Loucy (cell line): ENCODE measurements at regions not wholly inside any gene's neighbourhood (a gene's known extent, or its start where the extent isn't known, plus 50 kb on each side); places are given as distances from the start of the nearest gene placed in this dataset.
"Not testable (repeated sequence)": the region's sequence is repeated elsewhere in the genome, so short reads cannot be mapped to it uniquely, and the experiment has no call there.

ENCODE experiments used
- H2AFZ ChIP-seq: fragments of 200-600 bp; sonication (generic); 2 replicates; pipeline ENCODE4 v1.6.0; 2016; ENCODE audit warnings: antibody characterized with exemption, mild to moderate bottlenecking, low read length, moderate library complexity
- H3F3A ChIP-seq: fragments of 200-600 bp; 2 replicates; pipeline ENCODE4 v1.6.0; 2016; ENCODE audit warnings: antibody characterized with exemption, low read depth, mild to moderate bottlenecking
- H3K27me3 ChIP-seq: fragments of 200-600 bp; sonication (generic); 2 replicates; pipeline ENCODE4 v1.6.1; 2014; ENCODE audit warnings: low read length, mild to moderate bottlenecking; ENCODE audit not compliant: insufficient read depth, poor library complexity, severe bottlenecking
- H3K36me3 ChIP-seq: fragments of 200-600 bp; sonication (generic); 2 replicates; pipeline ENCODE4 v1.6.1; 2016; ENCODE audit warnings: low read length; ENCODE audit not compliant: insufficient read depth
- H3K4me1 ChIP-seq: fragments of 200-600 bp; sonication (generic); 2 replicates; pipeline ENCODE4 v1.5.1; 2014; ENCODE audit warnings: low read length, mild to moderate bottlenecking; ENCODE audit not compliant: insufficient read depth, poor library complexity, severe bottlenecking
- H3K4me2 ChIP-seq: fragments of 200-600 bp; sonication (generic); 2 replicates; pipeline ENCODE4 v1.6.0; 2014; ENCODE audit warnings: antibody characterized with exemption, low read length, low read depth, mild to moderate bottlenecking; ENCODE audit not compliant: poor library complexity, severe bottlenecking
- H3K4me3 ChIP-seq: fragments of 200-600 bp; sonication (generic); 2 replicates; pipeline ENCODE4 v1.5.1; 2014; ENCODE audit warnings: low read length, mild to moderate bottlenecking, mixed read lengths; ENCODE audit not compliant: poor library complexity, severe bottlenecking
- H3K79me2 ChIP-seq: fragments of 200-600 bp; sonication (generic); 2 replicates; pipeline ENCODE4 v1.6.1; 2014; ENCODE audit warnings: low read length; ENCODE audit not compliant: insufficient read depth
- H3K9ac ChIP-seq: fragments of 200-600 bp; sonication (generic); 2 replicates; pipeline ENCODE4 v1.6.0; 2014; ENCODE audit warnings: mild to moderate bottlenecking, low read depth, low read length, moderate library complexity; ENCODE audit not compliant: poor library complexity, severe bottlenecking
- H3K9me2 ChIP-seq: fragments of 200-600 bp; sonication (generic); replicated peaks from 2 replicates; pipeline ENCODE4 v1.6.1; 2016; ENCODE audit warnings: low read depth, low read length, mixed read lengths
- H3K9me3 ChIP-seq: fragments of 200-600 bp; sonication (generic); 2 replicates; pipeline ENCODE4 v1.6.1; 2014; ENCODE audit warnings: mild to moderate bottlenecking, antibody characterized with exemption, low read length, low read depth; ENCODE audit not compliant: insufficient read depth
- H4K20me1 ChIP-seq: fragments of 200-600 bp; sonication (generic); 2 replicates; pipeline ENCODE4 v1.6.0; 2014; ENCODE audit warnings: antibody characterized with exemption, low read length, mild to moderate bottlenecking; ENCODE audit not compliant: insufficient read depth, poor library complexity, severe bottlenecking
- EZH2phosphoT487 ChIP-seq: fragments of 200-600 bp; IDR thresholded peaks from 2 replicates; pipeline ENCODE4 v1.6.1; 2018; ENCODE audit warnings: antibody characterized with exemption, mild to moderate bottlenecking, moderate library complexity, borderline replicate concordance
- TF ChIP-seq, protein P1 (sequence below): fragments of 200-600 bp; sonication (generic); conservative IDR thresholded peaks from 2 replicates; pipeline ENCODE4 v1.5.1; 2014; ENCODE audit warnings: mild to moderate bottlenecking, antibody characterized with exemption, low read length

- H2AFZ ChIP-seq, result no peak overlapping the region
- peaks cover 5% of the 10 kb centered on the region for H3K4me1 ChIP-seq
- H3F3A ChIP-seq, result no peaks in the 10 kb centered on the region
- TF ChIP-seq EZH2phosphoT487, result no peak
- TF ChIP-seq, protein P1, sequence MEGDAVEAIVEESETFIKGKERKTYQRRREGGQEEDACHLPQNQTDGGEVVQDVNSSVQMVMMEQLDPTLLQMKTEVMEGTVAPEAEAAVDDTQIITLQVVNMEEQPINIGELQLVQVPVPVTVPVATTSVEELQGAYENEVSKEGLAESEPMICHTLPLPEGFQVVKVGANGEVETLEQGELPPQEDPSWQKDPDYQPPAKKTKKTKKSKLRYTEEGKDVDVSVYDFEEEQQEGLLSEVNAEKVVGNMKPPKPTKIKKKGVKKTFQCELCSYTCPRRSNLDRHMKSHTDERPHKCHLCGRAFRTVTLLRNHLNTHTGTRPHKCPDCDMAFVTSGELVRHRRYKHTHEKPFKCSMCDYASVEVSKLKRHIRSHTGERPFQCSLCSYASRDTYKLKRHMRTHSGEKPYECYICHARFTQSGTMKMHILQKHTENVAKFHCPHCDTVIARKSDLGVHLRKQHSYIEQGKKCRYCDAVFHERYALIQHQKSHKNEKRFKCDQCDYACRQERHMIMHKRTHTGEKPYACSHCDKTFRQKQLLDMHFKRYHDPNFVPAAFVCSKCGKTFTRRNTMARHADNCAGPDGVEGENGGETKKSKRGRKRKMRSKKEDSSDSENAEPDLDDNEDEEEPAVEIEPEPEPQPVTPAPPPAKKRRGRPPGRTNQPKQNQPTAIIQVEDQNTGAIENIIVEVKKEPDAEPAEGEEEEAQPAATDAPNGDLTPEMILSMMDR, result no peak
- H3K9me2 ChIP-seq, result no peaks in the 10 kb centered on the region
- H3K9me3 ChIP-seq, result no peaks in the 10 kb centered on the region
- H3K79me2 ChIP-seq, result no peaks in the 10 kb centered on the region
- H3K9ac ChIP-seq, result no peak overlapping the region
- no peak overlapping the region for H3K4me3 ChIP-seq
- H3K36me3 ChIP-seq, result no peaks in the 10 kb centered on the region
- H3K27me3 ChIP-seq, result no peaks in the 10 kb centered on the region
- H4K20me1 ChIP-seq, result no peaks in the 10 kb centered on the region
- H3K4me2 ChIP-seq, result no peak overlapping the region
These were observed 81.6 kb upstream of the HGF start for GRCh38 chr7:81851413-81851812.

DNA sequence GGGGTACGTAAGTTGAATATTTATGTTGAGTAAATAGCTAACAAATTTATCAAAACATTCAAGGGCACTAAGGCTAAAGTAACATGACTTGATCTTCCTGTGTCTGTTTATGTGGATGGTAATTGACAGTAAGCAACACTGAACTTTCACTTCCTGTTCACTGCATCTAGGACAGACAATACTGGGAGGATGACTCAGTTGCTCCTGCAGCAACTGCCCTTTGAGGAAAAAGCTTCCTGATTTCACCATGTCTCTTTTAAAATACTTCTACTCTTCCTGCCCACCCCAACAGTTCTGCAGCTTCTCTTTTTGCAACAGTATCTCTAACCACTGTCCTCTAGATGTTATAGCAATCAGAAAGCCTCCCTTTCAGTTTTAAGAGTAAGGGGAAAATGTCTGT, 76.6 kb upstream of the HGF start:
- peak overlapping the region; percentile 84 for H2AFZ ChIP-seq
- H3F3A ChIP-seq, result no peaks in the 10 kb centered on the region
- H3K9ac ChIP-seq, result no peak overlapping the region
- peak overlapping the region; percentile 51 for H3K4me2 ChIP-seq
- TF ChIP-seq EZH2phosphoT487, result no peak
- TF ChIP-seq, protein P1, result no peak
- peaks cover 13% of the 10 kb centered on the region for H3K4me1 ChIP-seq
- H3K9me2 ChIP-seq, result no peaks in the 10 kb centered on the region
- H4K20me1 ChIP-seq, result no peaks in the 10 kb centered on the region
- peak overlapping the region; percentile 37 for H3K4me3 ChIP-seq
- no peaks in the 10 kb centered on the region for H3K36me3 ChIP-seq
- no peaks in the 10 kb centered on the region for H3K79me2 ChIP-seq
- no peaks in the 10 kb centered on the region for H3K27me3 ChIP-seq
- H3K9me3 ChIP-seq, result no peaks in the 10 kb centered on the region

DNA sequence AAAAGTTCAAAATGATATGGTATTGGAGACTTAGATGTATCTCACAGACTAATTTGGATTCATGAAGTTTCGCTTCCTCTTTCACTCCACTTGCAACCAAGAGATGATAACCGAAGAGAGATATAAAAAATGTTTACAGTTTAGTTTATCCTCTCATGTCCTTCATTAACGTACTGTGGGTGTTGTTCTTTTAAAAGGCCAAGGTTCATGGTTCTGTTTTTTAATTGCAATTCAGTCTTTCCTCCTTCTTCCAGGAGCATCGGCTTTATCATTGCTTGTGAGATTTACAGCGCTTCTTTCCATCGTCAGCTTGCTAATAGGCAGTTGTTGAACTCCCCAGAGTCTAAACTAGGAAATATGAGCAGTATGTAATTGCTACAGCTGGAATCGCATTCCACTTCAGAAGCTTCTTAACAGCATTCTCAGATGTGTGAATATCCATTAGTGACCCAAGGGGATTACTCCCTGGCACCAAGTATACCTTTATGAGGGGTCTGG, 75.9 kb upstream of the HGF start:
- no peaks in the 10 kb centered on the region for H3K27me3 ChIP-seq
- peak overlapping the region; percentile 37 for H3K4me3 ChIP-seq
- no peaks in the 10 kb centered on the region for H3F3A ChIP-seq
- H2AFZ ChIP-seq, result peak overlapping the region; percentile 84
- H3K9me3 ChIP-seq, result no peaks in the 10 kb centered on the region
- no peaks in the 10 kb centered on the region for H4K20me1 ChIP-seq
- H3K4me1 ChIP-seq, result peaks cover 13% of the 10 kb centered on the region
- H3K9ac ChIP-seq, result no peak overlapping the region
- H3K79me2 ChIP-seq, result no peaks in the 10 kb centered on the region
- no peak for TF ChIP-seq EZH2phosphoT487
- TF ChIP-seq, protein P1, result no peak
- H3K9me2 ChIP-seq, result no peaks in the 10 kb centered on the region
- peak overlapping the region; percentile 51 for H3K4me2 ChIP-seq
- H3K36me3 ChIP-seq, result no peaks in the 10 kb centered on the region

DNA sequence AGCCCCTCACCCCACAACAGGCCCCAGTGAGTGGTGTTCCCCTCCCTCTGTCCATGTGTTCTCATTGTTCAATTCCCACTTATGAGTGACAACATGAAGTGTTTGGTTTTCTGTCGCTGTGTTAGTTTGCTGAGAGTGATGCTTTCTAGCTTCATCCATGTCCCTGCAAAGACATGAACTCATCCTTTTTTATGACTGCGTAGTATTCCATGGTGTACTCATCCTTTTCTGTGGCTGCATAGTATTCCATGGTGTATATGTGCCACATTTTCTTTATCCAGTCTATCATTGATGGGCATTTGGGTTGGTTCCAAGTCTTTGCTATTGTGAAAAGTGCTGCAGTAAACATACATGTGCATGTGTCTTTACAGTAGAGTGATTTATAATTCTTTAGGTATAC, 73.8 kb upstream of the HGF start:
- not testable (repeated sequence) for H3K9me2 ChIP-seq, H2AFZ ChIP-seq, H4K20me1 ChIP-seq, H3K27me3 ChIP-seq, H3K4me3 ChIP-seq, H3F3A ChIP-seq, H3K36me3 ChIP-seq, H3K79me2 ChIP-seq, H3K9me3 ChIP-seq, H3K4me2 ChIP-seq, H3K9ac ChIP-seq
- peaks cover 13% of the 10 kb centered on the region for H3K4me1 ChIP-seq
